Upper lobe of right lung (tissue), 1 donor: ENCODE measurements at regions not wholly inside any gene's neighbourhood (a gene's known extent, or its start where the extent isn't known, plus 50 kb on each side); places are given as distances from the start of the nearest gene placed in this dataset.

Source experiments
- ATAC-seq: fragments of 200-7000 bp; cut with Tn5 transposase; one replicate; pipeline ENCODE4 v1.9.1; 2020; ENCODE audit warnings: mild to moderate bottlenecking, moderate library complexity
- DNase-seq: peaks from one replicate; pipeline ENCODE4 v3.0.0-alpha.2; 2020
- H3K27ac ChIP-seq: fragments of 200-600 bp; one replicate; pipeline ENCODE4 v1.8.0; 2022
- H3K27me3 ChIP-seq: fragments of 200-600 bp; one replicate; pipeline ENCODE4 v1.8.0; 2022; ENCODE audit warnings: mild to moderate bottlenecking
- H3K36me3 ChIP-seq: fragments of 200-600 bp; one replicate; pipeline ENCODE4 v1.8.0; 2022
- H3K4me1 ChIP-seq: fragments of 200-600 bp; one replicate; pipeline ENCODE4 v1.8.0; 2022
- H3K4me3 ChIP-seq: fragments of 200-600 bp; one replicate; pipeline ENCODE4 v1.8.0; 2022; ENCODE audit warnings: mild to moderate bottlenecking
- H3K9me3 ChIP-seq: fragments of 200-600 bp; one replicate; pipeline ENCODE4 v1.8.0; 2022
- intact Hi-C: fragments of 100-400 bp; cut with DNase I; formaldehyde crosslinking; loops from one replicate; pipeline ENCODE4 v1.11.0; 2022
- TF ChIP-seq, protein P1 (sequence below): fragments of 200-600 bp; IDR thresholded peaks from one replicate; pipeline ENCODE4 v1.8.0; 2022; ENCODE audit warnings: antibody characterized with exemption
- donor health status: DM: no; HTN: yes; CAD: no; lungs with severe emphysema.

GRCh38 chr13:107434347-107434746 is 781.0 kb downstream of the LIG4 start:
- intact Hi-C loops = no loop called here
- no peak overlapping the region for H3K27ac ChIP-seq
- DNase-seq (no peak), ATAC-seq (no peak)
- no peak overlapping the region for H3K4me3 ChIP-seq
- H3K36me3 ChIP-seq = no peaks in the 10 kb centered on the region
- no peaks in the 10 kb centered on the region for H3K27me3 ChIP-seq
- no peaks in the 10 kb centered on the region for H3K4me1 ChIP-seq
- TF ChIP-seq, protein P1, sequence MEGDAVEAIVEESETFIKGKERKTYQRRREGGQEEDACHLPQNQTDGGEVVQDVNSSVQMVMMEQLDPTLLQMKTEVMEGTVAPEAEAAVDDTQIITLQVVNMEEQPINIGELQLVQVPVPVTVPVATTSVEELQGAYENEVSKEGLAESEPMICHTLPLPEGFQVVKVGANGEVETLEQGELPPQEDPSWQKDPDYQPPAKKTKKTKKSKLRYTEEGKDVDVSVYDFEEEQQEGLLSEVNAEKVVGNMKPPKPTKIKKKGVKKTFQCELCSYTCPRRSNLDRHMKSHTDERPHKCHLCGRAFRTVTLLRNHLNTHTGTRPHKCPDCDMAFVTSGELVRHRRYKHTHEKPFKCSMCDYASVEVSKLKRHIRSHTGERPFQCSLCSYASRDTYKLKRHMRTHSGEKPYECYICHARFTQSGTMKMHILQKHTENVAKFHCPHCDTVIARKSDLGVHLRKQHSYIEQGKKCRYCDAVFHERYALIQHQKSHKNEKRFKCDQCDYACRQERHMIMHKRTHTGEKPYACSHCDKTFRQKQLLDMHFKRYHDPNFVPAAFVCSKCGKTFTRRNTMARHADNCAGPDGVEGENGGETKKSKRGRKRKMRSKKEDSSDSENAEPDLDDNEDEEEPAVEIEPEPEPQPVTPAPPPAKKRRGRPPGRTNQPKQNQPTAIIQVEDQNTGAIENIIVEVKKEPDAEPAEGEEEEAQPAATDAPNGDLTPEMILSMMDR = no peak
- no peaks in the 10 kb centered on the region for H3K9me3 ChIP-seq

- intact Hi-C loops = no loop called here
- ATAC-seq (no peak), DNase-seq (no peak)
- H3K9me3 ChIP-seq = no peaks in the 10 kb centered on the region
- H3K4me3 ChIP-seq = no peak overlapping the region
- TF ChIP-seq, protein P1 = no peak
- no peaks in the 10 kb centered on the region for H3K27me3 ChIP-seq
- no peak overlapping the region for H3K27ac ChIP-seq
- H3K4me1 ChIP-seq = no peaks in the 10 kb centered on the region
- H3K36me3 ChIP-seq = no peaks in the 10 kb centered on the region
Measured at GRCh38 chr13:107427536-107427935, 787.8 kb downstream of the LIG4 start.

DNA sequence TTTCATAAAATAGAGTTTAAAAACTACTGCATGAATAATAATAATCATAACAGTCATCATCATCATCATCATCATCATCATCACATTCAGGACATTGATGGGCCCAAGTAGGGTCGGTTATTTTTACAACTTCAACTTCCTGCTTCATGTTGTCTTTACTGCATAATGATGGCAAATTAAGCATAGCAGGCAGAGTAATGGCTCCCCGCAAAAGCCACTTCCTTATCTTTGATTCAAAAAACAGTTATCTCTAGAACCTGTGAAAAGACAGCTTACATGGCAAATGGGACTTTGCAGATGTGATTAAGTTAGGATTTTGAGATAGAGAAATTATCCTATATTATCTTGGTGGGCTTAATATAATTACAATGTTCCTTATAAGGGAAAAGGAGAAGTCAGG is 792.9 kb downstream of the LIG4 start:
- TF ChIP-seq, protein P1 = no peak
- DNase-seq = no peak
- Histone ChIP-seq H3K27ac (no peak overlapping the region), H3K36me3 (no peaks in the 10 kb centered on the region), H3K27me3 (no peaks in the 10 kb centered on the region), H3K4me1 (no peaks in the 10 kb centered on the region), H3K9me3 (no peaks in the 10 kb centered on the region), H3K4me3 (no peak overlapping the region)
- ATAC-seq = no peak
- intact Hi-C loops = no loop called here

- Histone ChIP-seq H3K4me3 (no peak overlapping the region), H3K27me3 (no peaks in the 10 kb centered on the region), H3K36me3 (no peaks in the 10 kb centered on the region), H3K9me3 (no peaks in the 10 kb centered on the region), H3K27ac (no peak overlapping the region), H3K4me1 (no peaks in the 10 kb centered on the region)
- DNase-seq (no peak), ATAC-seq (no peak)
- TF ChIP-seq, protein P1 = no peak
- intact Hi-C loops = no loop called here
Measured at GRCh38 chr13:107421951-107422350, 793.4 kb downstream of the LIG4 start.

DNA sequence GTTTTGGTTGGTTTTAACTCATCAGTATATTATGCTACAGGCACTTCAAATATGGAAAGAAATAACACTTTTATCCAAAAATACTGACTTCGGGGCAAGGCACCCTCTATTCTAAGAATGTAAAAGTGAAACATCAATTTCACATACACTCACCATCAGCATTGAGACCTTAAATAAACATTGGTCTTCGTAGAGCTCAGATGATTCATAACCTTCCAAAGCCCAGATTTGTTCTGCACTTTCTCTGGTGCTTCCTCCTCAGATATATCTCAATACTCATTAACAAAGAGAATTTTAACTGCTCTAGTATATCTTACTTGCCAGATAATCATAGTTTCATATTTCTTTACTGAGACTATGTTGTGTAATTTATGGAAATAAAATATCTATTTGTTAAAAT is 794.3 kb downstream of the LIG4 start:
- H3K27ac ChIP-seq = no peak overlapping the region
- ATAC-seq (no peak), DNase-seq (no peak)
- intact Hi-C loops = no loop called here
- TF ChIP-seq, protein P1 = no peak
- no peak overlapping the region for H3K4me3 ChIP-seq
- no peaks in the 10 kb centered on the region for H3K9me3 ChIP-seq
- H3K36me3 ChIP-seq = no peaks in the 10 kb centered on the region
- H3K4me1 ChIP-seq = no peaks in the 10 kb centered on the region
- H3K27me3 ChIP-seq = no peaks in the 10 kb centered on the region

DNA sequence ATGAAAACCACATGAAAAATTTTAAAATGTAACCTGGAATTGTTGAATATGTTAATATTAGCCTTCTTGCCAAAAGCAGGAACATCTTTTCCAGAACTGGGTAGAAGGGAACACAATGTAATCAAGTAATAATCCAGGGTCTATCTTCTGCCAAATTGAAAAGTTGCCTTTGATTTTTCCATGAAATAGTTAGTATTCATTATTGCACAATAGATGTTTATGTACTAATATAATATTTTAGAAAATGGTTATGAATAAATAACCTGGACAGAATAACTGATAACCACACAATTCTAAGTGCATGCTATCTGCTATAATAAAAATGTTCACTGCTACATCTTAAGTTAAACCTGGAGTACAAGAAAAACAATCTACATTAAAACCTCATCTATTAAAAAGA is 802.3 kb downstream of the LIG4 start:
- intact Hi-C loops = no loop called here
- H3K36me3 ChIP-seq = no peaks in the 10 kb centered on the region
- H3K27ac ChIP-seq = no peak overlapping the region
- ATAC-seq (no peak), DNase-seq (no peak)
- no peaks in the 10 kb centered on the region for H3K27me3 ChIP-seq
- no peaks in the 10 kb centered on the region for H3K4me1 ChIP-seq
- TF ChIP-seq, protein P1 = no peak
- no peak overlapping the region for H3K4me3 ChIP-seq
- H3K9me3 ChIP-seq = no peaks in the 10 kb centered on the region
